MCF 10A (cell line): ENCODE measurements at regions not wholly inside any gene's neighbourhood (a gene's known extent, or its start where the extent isn't known, plus 50 kb on each side); places are given as distances from the start of the nearest gene placed in this dataset.

Source experiments
- BruUV-seq: library from RNA; stranded (reverse); fragments of 400-500 nt; replicated peaks from 2 replicates; lab custom pipeline; 2021; lab: Mats Ljungman, UMichigan
- CTCF ChIA-PET: fragments of 300-600 bp; sonication (Branson Sonifier 250); formaldehyde crosslinking; extraction: SDS; loops from one replicate; lab custom pipeline; 2021; ENCODE audit warnings: antibody characterized with exemption, inconsistent platforms; lab: Yijun Ruan, JAX
- POLR2A ChIA-PET: fragments of 300-600, 350-650 bp; sonication (Branson Sonifier 250); formaldehyde crosslinking; extraction: SDS; loops from one replicate; lab custom pipeline; 2020; ENCODE audit warnings: antibody characterized with exemption, inconsistent platforms; lab: Yijun Ruan, JAX
- DNase-seq: peaks from one replicate; pipeline ENCODE4 v3.0.0-alpha.2; 2018; ENCODE audit not compliant: unreplicated experiment
- H3K27ac Mint-ChIP-seq: one replicate; pipeline ENCODE4 v1.8.0; 2022; ENCODE audit warnings: mild to moderate bottlenecking, low read depth, mixed read lengths; ENCODE audit not compliant: unreplicated experiment
- H3K27me3 Mint-ChIP-seq: one replicate; pipeline ENCODE4 v1.8.0; 2022; ENCODE audit warnings: mixed read lengths; ENCODE audit not compliant: insufficient read depth, unreplicated experiment
- H3K36me3 Mint-ChIP-seq: one replicate; pipeline ENCODE4 v1.8.0; 2022; ENCODE audit warnings: mild to moderate bottlenecking, moderate library complexity, mixed read lengths; ENCODE audit not compliant: insufficient read depth, unreplicated experiment
- H3K4me1 Mint-ChIP-seq: one replicate; pipeline ENCODE4 v1.8.0; 2022; ENCODE audit warnings: mixed read lengths; ENCODE audit not compliant: insufficient read depth, unreplicated experiment
- H3K4me3 Mint-ChIP-seq: one replicate; pipeline ENCODE4 v1.8.0; 2022; ENCODE audit warnings: mild to moderate bottlenecking, moderate library complexity, mixed read lengths; ENCODE audit not compliant: unreplicated experiment
- H3K9me3 Mint-ChIP-seq: one replicate; pipeline ENCODE4 v1.8.0; 2022; ENCODE audit warnings: mixed read lengths; ENCODE audit not compliant: unreplicated experiment
- CTCF ChIP-seq: fragments of 200-600 bp; IDR thresholded peaks from one replicate; pipeline ENCODE4 v1.8.0; 2022; ENCODE audit warnings: antibody characterized with exemption, mild to moderate bottlenecking; ENCODE audit not compliant: unreplicated experiment
- intact Hi-C: fragments of 100-400 bp; cut with micrococcal nuclease; formaldehyde crosslinking; loops from 2 replicates; pipeline ENCODE4 v1.14.1; 2022

GRCh38 chr11:122294041-122294440 lies 178.0 kb upstream of the BLID start:
- BruUV-seq = no TSS peak
- no peak overlapping the region for H3K4me3 Mint-ChIP-seq
- no peaks in the 10 kb centered on the region for H3K27me3 Mint-ChIP-seq
- H3K27ac Mint-ChIP-seq = no peak overlapping the region
- intact Hi-C loops = no loop called here
- H3K4me1 Mint-ChIP-seq = no peaks in the 10 kb centered on the region
- DNase-seq = no peak
- POLR2A ChIA-PET = interaction anchor here (0.7 to 0.8 kb wide), 2 partner anchors 24 to 109 kb away, joined by 3 to 6 read pairs; no protein-coding TSS in a partner anchor
- CTCF ChIA-PET = interaction anchor here (0.7 to 2.1 kb wide), 3 partner anchors 82 to 483 kb away, joined by 3 to 8 read pairs (median 3); no protein-coding TSS in a partner anchor
- H3K9me3 Mint-ChIP-seq = peaks cover 20% of the 10 kb centered on the region
- no peak for TF ChIP-seq CTCF
- H3K36me3 Mint-ChIP-seq = peaks cover 44% of the 10 kb centered on the region

GRCh38 chr11:122293296-122294023 lies 177.4 kb upstream of the BLID start:
- POLR2A ChIA-PET = interaction anchor here (0.6 to 0.7 kb wide), 2 partner anchors 13 to 109 kb away, joined by 3 read pairs; no protein-coding TSS in a partner anchor
- DNase-seq = peak; percentile 5

GRCh38 chr11:122287401-122287800 lies 171.4 kb upstream of the BLID start:
- peaks cover 32% of the 10 kb centered on the region for H3K36me3 Mint-ChIP-seq
- POLR2A ChIA-PET = interaction anchor here (0.7 kb wide), 1 partner anchor 220 kb away, joined by 3 read pairs; no protein-coding TSS in a partner anchor
- H3K4me3 Mint-ChIP-seq = no peak overlapping the region
- no peak for DNase-seq
- no peak overlapping the region for H3K27ac Mint-ChIP-seq
- no peak for TF ChIP-seq CTCF
- no peaks in the 10 kb centered on the region for H3K4me1 Mint-ChIP-seq
- H3K27me3 Mint-ChIP-seq = no peaks in the 10 kb centered on the region
- CTCF ChIA-PET = interaction anchor here (0.8 kb wide), 1 partner anchor 80 kb away, joined by 4 read pairs; no protein-coding TSS in a partner anchor
- intact Hi-C loops = no loop called here
- no TSS peak for BruUV-seq
- no peaks in the 10 kb centered on the region for H3K9me3 Mint-ChIP-seq

More at GRCh38 chr11:122293296-122294023, 177.4 kb upstream of the BLID start:
- intact Hi-C loops = loop anchor here (1.0 kb wide), 1 partner anchor 212 kb away; no protein-coding TSS in a partner anchor
- no peak overlapping the region for H3K27ac Mint-ChIP-seq
- CTCF ChIA-PET = interaction anchor here (0.6 to 2.1 kb wide), 4 partner anchors 81 to 565 kb away, joined by 3 to 8 read pairs (median 3); no protein-coding TSS in a partner anchor
- H3K9me3 Mint-ChIP-seq = peaks cover 17% of the 10 kb centered on the region
- peaks cover 44% of the 10 kb centered on the region for H3K36me3 Mint-ChIP-seq
- BruUV-seq = no TSS peak
- no peaks in the 10 kb centered on the region for H3K4me1 Mint-ChIP-seq
- no peaks in the 10 kb centered on the region for H3K27me3 Mint-ChIP-seq
- H3K4me3 Mint-ChIP-seq = no peak overlapping the region
- peak; percentile 17 for TF ChIP-seq CTCF
